Panc1 (cell line): ENCODE measurements at regions not wholly inside any gene's neighbourhood (a gene's known extent, or its start where the extent isn't known, plus 50 kb on each side); places are given as distances from the start of the nearest gene placed in this dataset.

ENCODE experiments used
- ATAC-seq: fragments of 200-7000 bp; cut with Tn5 transposase; 2 replicates; pipeline ENCODE4 v1.9.1; 2020; ENCODE audit warnings: mild to moderate bottlenecking, moderate library complexity
- BruUV-seq: library from RNA; stranded (reverse); fragments of 400-500 nt; replicated peaks from 2 replicates; lab custom pipeline; 2021; lab: Mats Ljungman, UMichigan
- CTCF ChIA-PET: fragments of 300-600 bp; sonication (Branson Sonifier 250); formaldehyde crosslinking; loops from one replicate; lab custom pipeline; 2022; ENCODE audit warnings: antibody characterized with exemption; lab: Charles Lee
- POLR2A ChIA-PET: fragments of 300-600 bp; sonication (Branson Sonifier 250); formaldehyde crosslinking; loops from one replicate; lab custom pipeline; 2022; ENCODE audit warnings: antibody characterized with exemption; lab: Charles Lee
- DNase-seq: peaks from one replicate; pipeline ENCODE4 v3.0.0-alpha.2; 2010; ENCODE audit warnings: low read depth, low spot score
- H3K27ac ChIP-seq: 2 replicates; pipeline ENCODE4 v1.5.1; 2011; ENCODE audit warnings: mild to moderate bottlenecking, low read length, inconsistent platforms
- H3K27me3 ChIP-seq: fragments of 200-500 bp; sonication (Bioruptor generic); 2 replicates; pipeline ENCODE4 v1.6.0; 2014; ENCODE audit warnings: low read length, inconsistent platforms; ENCODE audit not compliant: control insufficient read depth, insufficient read depth
- H3K36me3 ChIP-seq: fragments of 200-500 bp; sonication (Bioruptor generic); 2 replicates; pipeline ENCODE4 v1.5.1; 2014; ENCODE audit warnings: inconsistent platforms, mild to moderate bottlenecking, low read length, moderate library complexity; ENCODE audit not compliant: control insufficient read depth, insufficient read depth
- H3K4me1 ChIP-seq: 2 replicates; pipeline ENCODE4 v1.5.1; 2011; ENCODE audit warnings: inconsistent platforms, mild to moderate bottlenecking, low read length, moderate library complexity; ENCODE audit not compliant: control insufficient read depth, insufficient read depth
- H3K4me3 ChIP-seq, 2 experiments: 2 replicates each; pipeline ENCODE4 v1.5.1; 2011 to 2012; ENCODE audit warnings: low read depth in 2 of 2, low read length in 2 of 2, mild to moderate bottlenecking in 2 of 2, inconsistent platforms in 1 of 2, moderate library complexity in 1 of 2
- H3K9me3 ChIP-seq: fragments of 200-500 bp; sonication (Bioruptor generic); 2 replicates; pipeline ENCODE4 v1.5.1; 2014; ENCODE audit warnings: low read depth, mild to moderate bottlenecking, inconsistent platforms, low read length, moderate library complexity; ENCODE audit not compliant: control insufficient read depth, insufficient read depth
- POLR2AphosphoS5 ChIP-seq: IDR thresholded peaks from 2 replicates; pipeline ENCODE4 v1.6.1; 2012; ENCODE audit warnings: mild to moderate bottlenecking, low read depth, low read length, moderate library complexity
- SIN3A ChIP-seq: IDR thresholded peaks from 2 replicates; pipeline ENCODE4 v1.6.1; 2012; ENCODE audit warnings: low read depth, mild to moderate bottlenecking, low read length, moderate library complexity, borderline replicate concordance; ENCODE audit not compliant: insufficient read depth
- TCF7L2 ChIP-seq: IDR thresholded peaks from 2 replicates; pipeline ENCODE4 v1.6.1; 2011; ENCODE audit warnings: mild to moderate bottlenecking, low read depth, low read length, inconsistent platforms
- in situ Hi-C: cut with HindIII; loops from 2 replicates; pipeline ENCODE4 v1.10.0; 2016; ENCODE audit warnings: low sequenced_read_pairs, low pct_unique_long_range_greater_than_20kb
- intact Hi-C: fragments of 100-400 bp; cut with micrococcal nuclease; formaldehyde crosslinking; loops from one replicate; pipeline ENCODE4 v1.10.0; 2022; ENCODE audit not compliant: unreplicated experiment
- TF ChIP-seq, protein P1 (sequence below): fragments of 450-650 bp; IDR thresholded peaks from 2 replicates; pipeline ENCODE4 v1.5.1; 2017; ENCODE audit warnings: mild to moderate bottlenecking
- TF ChIP-seq, protein P2 (sequence below), 2 experiments: IDR thresholded peaks; 2 replicates each; pipeline ENCODE4 v1.6.1; 2011 to 2012; ENCODE audit warnings: low read depth in 2 of 2, control low read depth in 1 of 2, low read length in 1 of 2, mild to moderate bottlenecking in 1 of 2, moderate library complexity in 1 of 2; ENCODE audit not compliant: insufficient read depth in 1 of 2

DNA sequence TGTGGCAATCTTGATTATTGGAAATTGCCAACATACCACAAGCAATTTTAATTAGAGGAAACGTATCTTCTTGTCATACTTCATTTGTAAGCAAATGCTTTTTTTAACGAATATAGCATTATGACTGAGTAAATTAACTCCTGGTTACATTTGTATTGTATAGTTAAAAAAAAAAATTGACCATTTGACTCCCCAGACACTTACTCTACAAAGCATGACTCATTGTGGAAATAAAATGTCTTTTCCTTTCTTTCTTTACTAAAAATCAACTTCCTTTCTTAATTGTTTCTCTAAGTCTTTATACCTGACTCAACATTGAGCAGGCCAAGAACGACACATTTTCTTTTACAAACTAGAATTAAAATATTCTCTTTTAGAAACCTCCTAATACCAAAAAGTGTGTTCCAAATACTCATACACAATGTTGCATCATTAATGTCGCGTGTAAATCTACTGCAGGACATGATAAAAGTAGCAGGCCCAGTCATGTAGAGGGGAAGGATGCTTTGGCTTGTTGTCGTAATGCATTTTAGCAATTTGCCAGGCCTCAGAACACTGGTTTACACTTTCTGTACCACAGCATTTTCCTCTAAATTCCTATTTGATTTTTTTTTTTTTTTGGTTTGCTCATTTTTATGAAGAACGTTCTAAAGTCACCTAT, 349.6 kb upstream of the KCNH7 start:
- no peaks in the 10 kb centered on the region; the same call in 1 of the 2 replicates for H3K4me1 ChIP-seq
- no peak for ATAC-seq
- no peak overlapping the region for H3K27ac ChIP-seq
- TF ChIP-seq SIN3A (no peak), POLR2AphosphoS5 (no peak), TCF7L2 (no peak)
- TF ChIP-seq, protein P1, sequence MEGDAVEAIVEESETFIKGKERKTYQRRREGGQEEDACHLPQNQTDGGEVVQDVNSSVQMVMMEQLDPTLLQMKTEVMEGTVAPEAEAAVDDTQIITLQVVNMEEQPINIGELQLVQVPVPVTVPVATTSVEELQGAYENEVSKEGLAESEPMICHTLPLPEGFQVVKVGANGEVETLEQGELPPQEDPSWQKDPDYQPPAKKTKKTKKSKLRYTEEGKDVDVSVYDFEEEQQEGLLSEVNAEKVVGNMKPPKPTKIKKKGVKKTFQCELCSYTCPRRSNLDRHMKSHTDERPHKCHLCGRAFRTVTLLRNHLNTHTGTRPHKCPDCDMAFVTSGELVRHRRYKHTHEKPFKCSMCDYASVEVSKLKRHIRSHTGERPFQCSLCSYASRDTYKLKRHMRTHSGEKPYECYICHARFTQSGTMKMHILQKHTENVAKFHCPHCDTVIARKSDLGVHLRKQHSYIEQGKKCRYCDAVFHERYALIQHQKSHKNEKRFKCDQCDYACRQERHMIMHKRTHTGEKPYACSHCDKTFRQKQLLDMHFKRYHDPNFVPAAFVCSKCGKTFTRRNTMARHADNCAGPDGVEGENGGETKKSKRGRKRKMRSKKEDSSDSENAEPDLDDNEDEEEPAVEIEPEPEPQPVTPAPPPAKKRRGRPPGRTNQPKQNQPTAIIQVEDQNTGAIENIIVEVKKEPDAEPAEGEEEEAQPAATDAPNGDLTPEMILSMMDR: no peak
- TF ChIP-seq, protein P2, sequence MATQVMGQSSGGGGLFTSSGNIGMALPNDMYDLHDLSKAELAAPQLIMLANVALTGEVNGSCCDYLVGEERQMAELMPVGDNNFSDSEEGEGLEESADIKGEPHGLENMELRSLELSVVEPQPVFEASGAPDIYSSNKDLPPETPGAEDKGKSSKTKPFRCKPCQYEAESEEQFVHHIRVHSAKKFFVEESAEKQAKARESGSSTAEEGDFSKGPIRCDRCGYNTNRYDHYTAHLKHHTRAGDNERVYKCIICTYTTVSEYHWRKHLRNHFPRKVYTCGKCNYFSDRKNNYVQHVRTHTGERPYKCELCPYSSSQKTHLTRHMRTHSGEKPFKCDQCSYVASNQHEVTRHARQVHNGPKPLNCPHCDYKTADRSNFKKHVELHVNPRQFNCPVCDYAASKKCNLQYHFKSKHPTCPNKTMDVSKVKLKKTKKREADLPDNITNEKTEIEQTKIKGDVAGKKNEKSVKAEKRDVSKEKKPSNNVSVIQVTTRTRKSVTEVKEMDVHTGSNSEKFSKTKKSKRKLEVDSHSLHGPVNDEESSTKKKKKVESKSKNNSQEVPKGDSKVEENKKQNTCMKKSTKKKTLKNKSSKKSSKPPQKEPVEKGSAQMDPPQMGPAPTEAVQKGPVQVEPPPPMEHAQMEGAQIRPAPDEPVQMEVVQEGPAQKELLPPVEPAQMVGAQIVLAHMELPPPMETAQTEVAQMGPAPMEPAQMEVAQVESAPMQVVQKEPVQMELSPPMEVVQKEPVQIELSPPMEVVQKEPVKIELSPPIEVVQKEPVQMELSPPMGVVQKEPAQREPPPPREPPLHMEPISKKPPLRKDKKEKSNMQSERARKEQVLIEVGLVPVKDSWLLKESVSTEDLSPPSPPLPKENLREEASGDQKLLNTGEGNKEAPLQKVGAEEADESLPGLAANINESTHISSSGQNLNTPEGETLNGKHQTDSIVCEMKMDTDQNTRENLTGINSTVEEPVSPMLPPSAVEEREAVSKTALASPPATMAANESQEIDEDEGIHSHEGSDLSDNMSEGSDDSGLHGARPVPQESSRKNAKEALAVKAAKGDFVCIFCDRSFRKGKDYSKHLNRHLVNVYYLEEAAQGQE (IDR thresholded peaks at IDR 0.05; ENCODE audit: insufficient read depth in 1 of 2, low read depth in 2 of 2, low read length in 1 of 2): no peak
- POLR2A ChIA-PET: no interaction called here
- no peaks in the 10 kb centered on the region for H3K9me3 ChIP-seq
- no peaks in the 10 kb centered on the region for H3K27me3 ChIP-seq
- intact Hi-C loops (loop anchor here (10.0 kb wide), 1 partner anchor 877 kb away; no protein-coding TSS in a partner anchor), in situ Hi-C loops (no loop called here)
- CTCF ChIA-PET: interaction anchor here (0.6 kb wide), 1 partner anchor 762 kb away, joined by 3 read pairs; no protein-coding TSS in a partner anchor
- BruUV-seq: no TSS peak
- DNase-seq: no peak
- H3K36me3 ChIP-seq: no peaks in the 10 kb centered on the region
- no peak overlapping the region for H3K4me3 ChIP-seq

GRCh38 chr2:163187119-163187518, 348.6 kb upstream of the KCNH7 start:
- ChIA-PET POLR2A (no interaction called here), CTCF (no interaction called here)
- no peaks in the 10 kb centered on the region for H3K36me3 ChIP-seq
- ATAC-seq: no peak
- in situ Hi-C loops (no loop called here), intact Hi-C loops (loop anchor here (10.0 kb wide), 1 partner anchor 878 kb away; no protein-coding TSS in a partner anchor)
- H3K9me3 ChIP-seq: no peaks in the 10 kb centered on the region
- BruUV-seq: no TSS peak
- H3K27ac ChIP-seq: no peak overlapping the region
- H3K4me3 ChIP-seq: no peak overlapping the region
- H3K27me3 ChIP-seq: no peaks in the 10 kb centered on the region
- no peaks in the 10 kb centered on the region; the same call in 1 of the 2 replicates for H3K4me1 ChIP-seq
- DNase-seq: no peak
- TF ChIP-seq SIN3A (no peak), POLR2AphosphoS5 (no peak), TCF7L2 (no peak)
- TF ChIP-seq, protein P1: no peak
- TF ChIP-seq, protein P2 (IDR thresholded peaks at IDR 0.05; ENCODE audit: insufficient read depth in 1 of 2, low read depth in 2 of 2, low read length in 1 of 2): no peak
